WTC11 (cell line): ENCODE measurements at regions not wholly inside any gene's neighbourhood (a gene's known extent, or its start where the extent isn't known, plus 50 kb on each side); places are given as distances from the start of the nearest gene placed in this dataset.

Experiments used
- ATAC-seq: fragments of 200-7000 bp; cut with Tn5 transposase; 2 replicates; pipeline ENCODE4 v1.10.0; 2021; ENCODE audit warnings: mild to moderate bottlenecking, moderate library complexity
- CTCF ChIA-PET: fragments of 300-600 bp; sonication (Branson Sonifier 250); formaldehyde crosslinking; loops from one replicate; lab custom pipeline; 2021; ENCODE audit warnings: antibody characterized with exemption; lab: Charles Lee
- POLR2A ChIA-PET: fragments of 350-600 bp; sonication (Branson Sonifier 250); formaldehyde crosslinking; loops from one replicate; lab custom pipeline; 2021; ENCODE audit warnings: antibody characterized with exemption; lab: Charles Lee
- DNase-seq: peaks from one replicate; pipeline ENCODE4 v3.0.0; 2021; ENCODE audit warnings: low spot score
- H3K27ac Mint-ChIP-seq: 2 replicates; pipeline ENCODE4 v1.8.0; 2021; ENCODE audit warnings: mixed read lengths
- H3K27me3 Mint-ChIP-seq: 2 replicates; pipeline ENCODE4 v1.8.0; 2021; ENCODE audit warnings: low read depth, mild to moderate bottlenecking, moderate library complexity, mixed read lengths
- H3K36me3 Mint-ChIP-seq: 2 replicates; pipeline ENCODE4 v1.8.0; 2021; ENCODE audit warnings: mixed read lengths
- H3K4me1 Mint-ChIP-seq: 2 replicates; pipeline ENCODE4 v1.8.0; 2022; ENCODE audit warnings: mixed read lengths
- H3K4me3 Mint-ChIP-seq: 2 replicates; pipeline ENCODE4 v1.8.0; 2021; ENCODE audit warnings: mild to moderate bottlenecking, moderate library complexity, mixed read lengths
- H3K9me3 Mint-ChIP-seq: 2 replicates; pipeline ENCODE4 v1.8.0; 2021; ENCODE audit warnings: mixed read lengths
- AR ChIP-seq: fragments of 250-450 bp; sonication (Bioruptor Pico); IDR thresholded peaks from 2 replicates; pipeline ENCODE4 v1.9.0; 2021; ENCODE audit warnings: mild to moderate bottlenecking
- CREM ChIP-seq: sonication (generic); formaldehyde crosslinking; IDR thresholded peaks from 2 replicates; pipeline ENCODE4 v1.8.1; 2022; ENCODE audit warnings: mild to moderate bottlenecking, missing genetic modification reagents, moderate library complexity
- CTCF ChIP-seq: fragments of 200-600 bp; IDR thresholded peaks from 2 replicates; pipeline ENCODE4 v1.8.0; 2022; ENCODE audit warnings: antibody characterized with exemption
- ERG ChIP-seq: fragments of 250-450 bp; sonication (Bioruptor Pico); IDR thresholded peaks from 2 replicates; pipeline ENCODE4 v1.8.0; 2021; ENCODE audit warnings: mild to moderate bottlenecking
- FOXP1 ChIP-seq: sonication (generic); formaldehyde crosslinking; IDR thresholded peaks from 2 replicates; pipeline ENCODE4 v1.8.0; 2022; ENCODE audit warnings: missing genetic modification reagents, mild to moderate bottlenecking, moderate library complexity, borderline replicate concordance
- HMGA2 ChIP-seq: fragments of 250-450 bp; sonication (Bioruptor Pico); IDR thresholded peaks from 2 replicates; pipeline ENCODE4 v1.4.0; 2021; ENCODE audit warnings: mild to moderate bottlenecking, moderate library complexity
- MLX ChIP-seq: sonication (generic); formaldehyde crosslinking; IDR thresholded peaks from 2 replicates; pipeline ENCODE4 v1.8.1; 2023; ENCODE audit warnings: mild to moderate bottlenecking, missing genetic modification reagents, moderate library complexity
- MXD4 ChIP-seq: fragments of 250-450 bp; sonication (Bioruptor Pico); IDR thresholded peaks from 2 replicates; pipeline ENCODE4 v1.8.0; 2021; ENCODE audit warnings: mild to moderate bottlenecking, moderate library complexity, borderline replicate concordance
- NR1H2 ChIP-seq: sonication (generic); formaldehyde crosslinking; IDR thresholded peaks from 2 replicates; pipeline ENCODE4 v1.9.0; 2021; ENCODE audit warnings: mild to moderate bottlenecking, moderate library complexity, missing genetic modification reagents
- NR2C2 ChIP-seq: sonication (generic); formaldehyde crosslinking; IDR thresholded peaks from 2 replicates; pipeline ENCODE4 v1.8.0; 2022; ENCODE audit warnings: mild to moderate bottlenecking, missing genetic modification reagents
- RELA ChIP-seq: sonication (generic); formaldehyde crosslinking; IDR thresholded peaks from 2 replicates; pipeline ENCODE4 v1.8.1; 2022; ENCODE audit warnings: missing genetic modification reagents, mild to moderate bottlenecking, borderline replicate concordance
- RORB ChIP-seq: fragments of 250-450 bp; sonication (Bioruptor Pico); IDR thresholded peaks from 2 replicates; pipeline ENCODE4 v1.9.0; 2021; ENCODE audit warnings: mild to moderate bottlenecking
- SP1 ChIP-seq: sonication (generic); formaldehyde crosslinking; conservative IDR thresholded peaks from 2 replicates; pipeline ENCODE4 v1.8.1; 2022; ENCODE audit warnings: missing genetic modification reagents
- TEAD4 ChIP-seq: sonication (generic); formaldehyde crosslinking; IDR thresholded peaks from 2 replicates; pipeline ENCODE4 v1.8.0; 2022; ENCODE audit warnings: mild to moderate bottlenecking, missing genetic modification reagents
- USF1 ChIP-seq: sonication (generic); formaldehyde crosslinking; IDR thresholded peaks from 2 replicates; pipeline ENCODE4 v1.8.0; 2022; ENCODE audit warnings: mild to moderate bottlenecking, missing genetic modification reagents
- ZNF138 ChIP-seq: sonication (generic); formaldehyde crosslinking; conservative IDR thresholded peaks from 2 replicates; pipeline ENCODE4 v1.8.1; 2022; ENCODE audit warnings: mild to moderate bottlenecking, moderate library complexity, missing genetic modification reagents
- ZNF263 ChIP-seq: sonication (generic); formaldehyde crosslinking; IDR thresholded peaks from 2 replicates; pipeline ENCODE4 v1.8.1; 2022; ENCODE audit warnings: low read depth, mild to moderate bottlenecking, moderate library complexity, missing genetic modification reagents
- ZNF317 ChIP-seq: sonication (generic); formaldehyde crosslinking; IDR thresholded peaks from 2 replicates; pipeline ENCODE4 v1.8.1; 2023; ENCODE audit warnings: low read depth, mild to moderate bottlenecking, moderate library complexity, missing genetic modification reagents, borderline replicate concordance
- ZNF396 ChIP-seq: fragments of 250-450 bp; sonication (Bioruptor Pico); IDR thresholded peaks from 2 replicates; pipeline ENCODE4 v1.8.0; 2021; ENCODE audit warnings: mild to moderate bottlenecking, moderate library complexity, borderline replicate concordance

DNA sequence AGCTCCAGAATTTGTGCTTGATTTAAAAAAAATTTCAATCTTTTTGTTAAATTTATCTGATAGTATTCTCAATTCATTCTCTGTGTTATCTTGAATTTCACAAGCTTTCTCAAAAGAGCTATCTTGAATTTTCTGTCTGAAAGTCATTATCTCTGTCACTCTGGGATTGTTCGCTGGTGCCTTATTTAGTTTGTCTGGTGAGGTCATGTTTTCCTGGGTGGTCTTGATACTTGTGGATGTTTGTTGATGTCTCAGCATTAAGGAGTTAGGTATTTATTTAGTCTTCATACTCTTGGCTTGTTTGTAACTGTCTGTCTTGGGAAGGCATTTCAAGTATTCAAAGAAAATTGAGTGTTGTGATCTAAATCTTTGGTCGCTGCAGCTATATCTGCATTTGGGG lies 106.3 kb downstream of the TNFSF13B start (continued):
- TF ChIP-seq AR (CRISPR knock-in tag) (no peak), HMGA2 (CRISPR knock-in tag) (no peak), ZNF263 (no peak)

DNA sequence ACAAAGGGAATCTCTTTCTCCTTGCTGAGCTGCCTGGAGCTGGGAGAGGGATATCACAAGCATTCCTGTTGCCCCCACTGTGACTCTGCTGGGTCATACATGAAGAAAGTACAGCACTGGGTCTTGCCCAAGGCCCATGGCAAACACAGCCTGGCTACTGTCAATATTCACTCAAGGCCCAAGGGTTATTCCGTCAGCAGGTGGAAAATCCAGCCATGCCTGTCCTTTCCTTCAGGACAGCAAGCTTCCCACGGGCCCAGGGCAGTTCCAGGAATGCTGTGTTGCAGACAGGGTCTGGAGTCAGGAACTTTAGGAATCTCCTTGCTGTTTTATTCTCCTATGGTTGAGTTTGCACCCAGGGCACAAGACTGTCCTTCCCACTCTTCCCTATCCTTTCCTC lies 106.8 kb downstream of the TNFSF13B start:
- ATAC-seq (no peak), DNase-seq (no peak)
- Mint-ChIP-seq H3K27me3 (no peaks in the 10 kb centered on the region; the same call in 1 of the 2 replicates), H3K4me3 (no peak overlapping the region), H3K9me3 (peaks cover 24% of the 10 kb centered on the region), H3K36me3 (peaks cover 4% of the 10 kb centered on the region; the same call in 1 of the 2 replicates), H3K27ac (no peak overlapping the region), H3K4me1 (no peaks in the 10 kb centered on the region)
- CTCF ChIA-PET: interaction anchor here (1.5 kb wide), 1 partner anchor 34 kb away, joined by 3 read pairs; no protein-coding TSS in a partner anchor
- POLR2A ChIA-PET: no interaction called here
- no peak for TF ChIP-seq RELA (CRISPR knock-in tag)
- TF ChIP-seq NR2C2 (CRISPR knock-in tag): no peak
- no peak for TF ChIP-seq ZNF396
- no peak for TF ChIP-seq TEAD4
- TF ChIP-seq MXD4 (CRISPR knock-in tag): no peak
- no peak for TF ChIP-seq FOXP1 (CRISPR knock-in tag)
- TF ChIP-seq MLX: no peak
- no peak for TF ChIP-seq ZNF317
- TF ChIP-seq RORB (CRISPR knock-in tag): no peak
- TF ChIP-seq ZNF138 (CRISPR knock-in tag): no peak
- no peak for TF ChIP-seq USF1 (CRISPR knock-in tag)
- TF ChIP-seq AR (CRISPR knock-in tag): no peak
- TF ChIP-seq SP1 (CRISPR knock-in tag): no peak
- TF ChIP-seq CTCF: no peak
- TF ChIP-seq CREM (CRISPR knock-in tag): no peak
- TF ChIP-seq NR1H2 (CRISPR knock-in tag): no peak
- no peak for TF ChIP-seq ERG (CRISPR knock-in tag)
